HCT116 (cell line): ENCODE measurements at regions not wholly inside any gene's neighbourhood (a gene's known extent, or its start where the extent isn't known, plus 50 kb on each side); places are given as distances from the start of the nearest gene placed in this dataset.

ENCODE experiments used
- ATAC-seq: fragments of 200-7000 bp; cut with Tn5 transposase; 2 replicates; pipeline ENCODE4 v1.9.1; 2020; ENCODE audit warnings: mild to moderate bottlenecking, moderate library complexity
- BruUV-seq: library from RNA; stranded (reverse); fragments of 400-500 nt; replicated peaks from 2 replicates; lab custom pipeline; 2021; lab: Mats Ljungman, UMichigan
- CTCF ChIA-PET: fragments of 300-600 bp; sonication (Branson Sonifier 250); formaldehyde crosslinking; loops from one replicate; lab custom pipeline; 2021; ENCODE audit warnings: antibody characterized with exemption; lab: Charles Lee
- POLR2A ChIA-PET: fragments of 300-600, 350-600 bp; sonication (Branson Sonifier 250); formaldehyde crosslinking; loops from one replicate; lab custom pipeline; 2021; ENCODE audit warnings: antibody characterized with exemption; lab: Charles Lee
- RAD21 ChIA-PET, 2 experiments: fragments of 300-600 bp; sonication (Branson Sonifier 250); formaldehyde crosslinking; loops; one replicate each; lab custom pipeline; 2023; ENCODE audit warnings: low total read pairs in 2 of 2; ENCODE audit not compliant: uncharacterized antibody in 2 of 2, unreplicated experiment in 2 of 2, low non-redundant PET in 1 of 2; lab: Charles Lee
- DNase-seq: peaks from one replicate; pipeline ENCODE4 v3.0.0-alpha.2; 2010; ENCODE audit warnings: low read depth, low spot score
- H2AFZ ChIP-seq: fragments of 200-600 bp; shearing (Covaris generic), sonication (generic); 2 replicates; pipeline ENCODE4 v1.6.1; 2017; ENCODE audit warnings: low read depth, mixed run types, mixed read lengths, antibody characterized with exemption, low read length; ENCODE audit not compliant: poor library complexity, severe bottlenecking
- H3K27ac ChIP-seq: 2 replicates; pipeline ENCODE4 v1.5.1; 2012; ENCODE audit warnings: low read depth, low read length
- H3K27me3 ChIP-seq: fragments of 200-600 bp; sonication (generic); 2 replicates; pipeline ENCODE4 v1.6.1; 2016; ENCODE audit warnings: mixed run types, low read length, mixed read lengths; ENCODE audit not compliant: insufficient read depth
- H3K36me3 ChIP-seq, 2 experiments: fragments of 200-500 bp in 1 of 2; fragments of 200-600 bp in 1 of 2; sonication (Bioruptor generic) in 1 of 2; sonication (generic) in 1 of 2; 2 replicates each; pipeline versions ENCODE4 v1.5.1 to v1.6.1; 2014 to 2016; ENCODE audit warnings: low read length in 2 of 2, inconsistent platforms in 1 of 2, mixed read lengths in 1 of 2, mixed run types in 1 of 2; ENCODE audit not compliant: insufficient read depth in 2 of 2, control insufficient read depth in 1 of 2
- H3K4me1 ChIP-seq, 2 experiments: fragments of 200-600 bp in 1 of 2; sonication (generic) in 1 of 2; 2 replicates each; pipeline versions ENCODE4 v1.5.1 to v1.6.1; 2012 to 2017; ENCODE audit warnings: low read length in 2 of 2, inconsistent platforms in 1 of 2, mild to moderate bottlenecking in 1 of 2, mixed read lengths in 1 of 2, mixed run types in 1 of 2, moderate library complexity in 1 of 2; ENCODE audit not compliant: insufficient read depth in 2 of 2, control insufficient read depth in 1 of 2
- H3K4me2 ChIP-seq: fragments of 200-600 bp; sonication (generic); 2 replicates; pipeline ENCODE4 v1.6.1; 2017; ENCODE audit warnings: mixed run types, low read length, mixed read lengths
- H3K4me3 ChIP-seq, 2 experiments: fragments of 200-600 bp in 1 of 2; sonication (generic) in 1 of 2; replicated peaks in 1 of 2; 2 replicates each; pipeline ENCODE4 v1.5.1; 2011 to 2016; ENCODE audit warnings: low read length in 2 of 2, control low read depth in 1 of 2, low read depth in 1 of 2, mild to moderate bottlenecking in 1 of 2, mixed read lengths in 1 of 2, mixed run types in 1 of 2
- H3K79me2 ChIP-seq: fragments of 200-600 bp; sonication (generic); 2 replicates; pipeline ENCODE4 v1.6.1; 2017; ENCODE audit warnings: mild to moderate bottlenecking, mixed run types, low read length, moderate library complexity, mixed read lengths; ENCODE audit not compliant: insufficient read depth
- H3K9ac ChIP-seq: fragments of 200-600 bp; sonication (generic); 2 replicates; pipeline ENCODE4 v1.6.1; 2016; ENCODE audit warnings: low read length, mixed read lengths
- H3K9me2 ChIP-seq: fragments of 200-600 bp; sonication (generic), shearing (Covaris generic); 2 replicates; pipeline ENCODE4 v1.6.1; 2017; ENCODE audit warnings: mixed run types, mild to moderate bottlenecking, moderate library complexity; ENCODE audit not compliant: insufficient read depth
- H3K9me3 ChIP-seq, 2 experiments: fragments of 200-500 bp in 1 of 2; fragments of 200-600 bp in 1 of 2; sonication (Bioruptor generic) in 1 of 2; sonication (generic) in 1 of 2; 2 replicates each; pipeline ENCODE4 v1.6.1; 2014 to 2017; ENCODE audit warnings: low read length in 2 of 2, mixed read lengths in 2 of 2, inconsistent platforms in 1 of 2, low read depth in 1 of 2, mild to moderate bottlenecking in 1 of 2, mixed run types in 1 of 2, moderate library complexity in 1 of 2; ENCODE audit not compliant: control insufficient read depth in 1 of 2, insufficient read depth in 1 of 2
- H4K20me1 ChIP-seq: fragments of 200-600 bp; sonication (generic), shearing (Covaris generic); 2 replicates; pipeline ENCODE4 v1.6.1; 2017; ENCODE audit warnings: mixed run types, mild to moderate bottlenecking, moderate library complexity; ENCODE audit not compliant: insufficient read depth
- CBX3 ChIP-seq: IDR thresholded peaks from 2 replicates; pipeline ENCODE4 v1.6.1; 2012; ENCODE audit warnings: low read depth
- CEBPB ChIP-seq: IDR thresholded peaks from 2 replicates; pipeline ENCODE4 v1.6.1; 2012; ENCODE audit warnings: low read depth
- ELF1 ChIP-seq: IDR thresholded peaks from 2 replicates; pipeline ENCODE4 v1.6.1; 2012; ENCODE audit warnings: low read depth, borderline replicate concordance
- EZH2phosphoT487 ChIP-seq: fragments of 200-600 bp; IDR thresholded peaks from 2 replicates; pipeline ENCODE4 v1.6.1; 2018; ENCODE audit warnings: antibody characterized with exemption, borderline replicate concordance
- FOSL1 ChIP-seq: IDR thresholded peaks from 2 replicates; pipeline ENCODE4 v1.6.1; 2012; ENCODE audit warnings: low read depth
- JUND ChIP-seq: IDR thresholded peaks from 2 replicates; pipeline ENCODE4 v1.6.1; 2012
- POLR2A ChIP-seq: IDR thresholded peaks from 2 replicates; pipeline ENCODE4 v1.7.0; 2011; ENCODE audit warnings: borderline replicate concordance; ENCODE audit not compliant: insufficient read depth, insufficient read length; ENCODE audit errors: extremely low read depth
- RAD21 ChIP-seq: IDR thresholded peaks from 2 replicates; pipeline ENCODE4 v1.6.1; 2012; ENCODE audit warnings: low read depth, mild to moderate bottlenecking
- SP1 ChIP-seq: IDR thresholded peaks from 2 replicates; pipeline ENCODE4 v1.6.1; 2012; ENCODE audit warnings: low read depth
- SRF ChIP-seq: IDR thresholded peaks from 2 replicates; pipeline ENCODE4 v1.6.1; 2012; ENCODE audit warnings: low read depth
- ZFX ChIP-seq: fragments of 450-650 bp; IDR thresholded peaks from 2 replicates; pipeline ENCODE4 v1.6.1; 2017
- ZNF274 ChIP-seq: fragments of 200-500 bp; sonication (Bioruptor generic); IDR thresholded peaks from 2 replicates; pipeline ENCODE4 v1.6.1; 2014; ENCODE audit warnings: mild to moderate bottlenecking, low read depth, low read length, inconsistent platforms
- intact Hi-C: fragments of 100-400 bp; cut with micrococcal nuclease; formaldehyde crosslinking; loops from 2 replicates; pipeline ENCODE4 v1.10.0; 2022
- TF ChIP-seq, protein P1 (sequence below): IDR thresholded peaks from 2 replicates; pipeline ENCODE4 v1.6.1; 2012
- TF ChIP-seq, protein P2 (sequence below): IDR thresholded peaks from 2 replicates; pipeline ENCODE4 v1.6.1; 2011; ENCODE audit warnings: mild to moderate bottlenecking, low read length, moderate library complexity; ENCODE audit not compliant: insufficient replicate concordance; ENCODE audit errors: extremely low read depth

DNA sequence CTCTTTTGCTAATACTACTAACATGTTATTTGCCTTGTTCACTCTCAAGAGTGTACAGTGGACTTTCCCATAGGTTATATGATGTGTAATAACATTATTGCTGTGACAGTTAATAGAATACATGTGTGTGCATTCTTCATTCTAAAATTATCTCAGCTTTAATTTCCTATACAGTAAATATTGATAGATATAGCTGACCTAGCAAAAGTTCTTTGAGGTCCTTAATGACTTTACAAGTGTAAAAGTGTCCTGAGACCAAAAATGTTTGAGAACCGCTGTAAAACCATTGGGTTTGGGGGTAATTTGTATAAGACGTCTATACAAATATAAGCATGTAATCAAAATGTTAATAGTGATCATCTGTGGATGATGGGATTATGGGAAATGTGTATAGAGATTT lies 469.5 kb upstream of the PROK2 start:
- Histone ChIP-seq H3K4me2 (no peak overlapping the region), H3K9me3 (no peaks in the 10 kb centered on the region), H3K27ac (no peak overlapping the region)
- POLR2A ChIA-PET: no interaction called here
- TF ChIP-seq ELF1 (no peak), POLR2A (no peak), EZH2phosphoT487 (no peak), RAD21 (no peak), SRF (no peak), SP1 (no peak), JUND (no peak), CBX3 (no peak), ZNF274 (no peak)
- TF ChIP-seq, protein P1, sequence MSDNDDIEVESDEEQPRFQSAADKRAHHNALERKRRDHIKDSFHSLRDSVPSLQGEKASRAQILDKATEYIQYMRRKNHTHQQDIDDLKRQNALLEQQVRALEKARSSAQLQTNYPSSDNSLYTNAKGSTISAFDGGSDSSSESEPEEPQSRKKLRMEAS: no peak
- TF ChIP-seq, all 23 proteins: peak for 0
- CTCF ChIA-PET: no interaction called here
- no peaks in the 10 kb centered on the region for H3K9me2 ChIP-seq
- H4K20me1 ChIP-seq: no peaks in the 10 kb centered on the region
- peaks cover 7 to 10% of the 10 kb centered on the region in 2 experiments; a peak in 3 of 4 replicates for H3K4me1 ChIP-seq
- H3K27me3 ChIP-seq: peaks cover 40% of the 10 kb centered on the region; the same call in 1 of the 2 replicates
- no peak overlapping the region for H3K4me3 ChIP-seq
- no peaks in the 10 kb centered on the region for H3K79me2 ChIP-seq
- no TSS peak for BruUV-seq
- H3K36me3 ChIP-seq: no peaks in the 10 kb centered on the region
- ATAC-seq: no peak
- intact Hi-C loops: no loop called here
- DNase-seq: no peak
- RAD21 ChIA-PET: no interaction called here
- H2AFZ ChIP-seq: no peak overlapping the region
- no peak overlapping the region for H3K9ac ChIP-seq

DNA sequence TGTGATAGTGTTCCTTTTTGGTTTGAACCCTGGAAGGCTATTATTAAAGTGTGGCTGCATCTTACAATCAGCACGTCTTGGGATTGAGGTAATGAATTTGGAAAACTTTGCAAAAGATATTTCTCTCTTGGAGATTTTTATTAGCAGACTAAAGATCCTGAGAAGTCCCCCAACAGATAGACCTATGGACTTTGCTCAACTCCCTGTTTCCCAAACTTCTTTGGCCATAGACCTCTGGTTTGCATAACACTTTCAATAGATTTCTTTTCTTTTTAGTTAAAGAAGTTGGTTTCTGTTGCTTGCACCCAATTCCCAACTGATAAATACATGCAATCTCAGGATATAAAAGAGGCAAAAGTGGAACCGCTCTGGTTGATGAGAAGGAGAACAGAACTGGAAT lies 465.8 kb upstream of the PROK2 start:
- DNase-seq (no peak), ATAC-seq (no peak)
- no TSS peak for BruUV-seq
- H3K9ac ChIP-seq: no peak overlapping the region
- no peak overlapping the region for H2AFZ ChIP-seq
- H3K4me1 ChIP-seq: peaks cover 2% of the 10 kb centered on the region in 2 experiments; a peak in 3 of 4 replicates
- no peaks in the 10 kb centered on the region for H3K9me3 ChIP-seq
- H3K27me3 ChIP-seq: peaks cover 49% of the 10 kb centered on the region
- TF ChIP-seq POLR2A (no peak), SRF (no peak), CEBPB (no peak), ZNF274 (no peak), FOSL1 (no peak), ZFX (no peak)
- TF ChIP-seq, protein P1: no peak
- TF ChIP-seq, protein P2, sequence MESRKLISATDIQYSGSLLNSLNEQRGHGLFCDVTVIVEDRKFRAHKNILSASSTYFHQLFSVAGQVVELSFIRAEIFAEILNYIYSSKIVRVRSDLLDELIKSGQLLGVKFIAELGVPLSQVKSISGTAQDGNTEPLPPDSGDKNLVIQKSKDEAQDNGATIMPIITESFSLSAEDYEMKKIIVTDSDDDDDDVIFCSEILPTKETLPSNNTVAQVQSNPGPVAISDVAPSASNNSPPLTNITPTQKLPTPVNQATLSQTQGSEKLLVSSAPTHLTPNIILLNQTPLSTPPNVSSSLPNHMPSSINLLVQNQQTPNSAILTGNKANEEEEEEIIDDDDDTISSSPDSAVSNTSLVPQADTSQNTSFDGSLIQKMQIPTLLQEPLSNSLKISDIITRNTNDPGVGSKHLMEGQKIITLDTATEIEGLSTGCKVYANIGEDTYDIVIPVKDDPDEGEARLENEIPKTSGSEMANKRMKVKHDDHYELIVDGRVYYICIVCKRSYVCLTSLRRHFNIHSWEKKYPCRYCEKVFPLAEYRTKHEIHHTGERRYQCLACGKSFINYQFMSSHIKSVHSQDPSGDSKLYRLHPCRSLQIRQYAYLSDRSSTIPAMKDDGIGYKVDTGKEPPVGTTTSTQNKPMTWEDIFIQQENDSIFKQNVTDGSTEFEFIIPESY: no peak
- H3K4me3 ChIP-seq: no peak overlapping the region
- no peaks in the 10 kb centered on the region for H3K79me2 ChIP-seq
- no peak overlapping the region for H3K27ac ChIP-seq
- RAD21 ChIA-PET: no interaction called here
- no peaks in the 10 kb centered on the region for H3K36me3 ChIP-seq
- H3K4me2 ChIP-seq: no peak overlapping the region
- no peaks in the 10 kb centered on the region for H4K20me1 ChIP-seq
- no peaks in the 10 kb centered on the region for H3K9me2 ChIP-seq
- POLR2A ChIA-PET: no interaction called here
- CTCF ChIA-PET: no interaction called here
- intact Hi-C loops: no loop called here
